ENCODE measurements at regions not wholly inside any gene's neighbourhood (a gene's known extent, or its start where the extent isn't known, plus 50 kb on each side); places are given as distances from the start of the nearest gene placed in this dataset.

- Histone ChIP-seq H3K9me2 (ENCODE audit: insufficient read depth) (peaks cover 13% of the 10 kb centered on the region; the same call in 1 of the 2 replicates), H3K27ac (ENCODE audit: low read depth) (no peak overlapping the region), H2AFZ (no peak overlapping the region), H4K20me1 (replicated peaks; ENCODE audit: insufficient read depth) (no peaks in the 10 kb centered on the region), H3K27me3 (ENCODE audit: insufficient read depth) (no peaks in the 10 kb centered on the region), H3F3A (replicated peaks; ENCODE audit: low read depth) (no peaks in the 10 kb centered on the region), H3K36me3 (ENCODE audit: insufficient read depth) (no peaks in the 10 kb centered on the region), H3K4me1 (ENCODE audit: insufficient read depth) (0 out of 2 replicates have a peak, but pooled peaks cover 4% of the 10 kb centered on the region), H3K4me3 (no peak overlapping the region), H3K4me2 (no peak overlapping the region), H3K79me2 (replicated peaks; ENCODE audit: insufficient read depth) (no peaks in the 10 kb centered on the region)
- no peak overlapping the region for H3K4me3 Mint-ChIP-seq
- TF ChIP-seq EZH2phosphoT487 (IDR thresholded peaks at IDR 0.05; ENCODE audit: unreplicated experiment) (no peak), STAT1 (IDR thresholded peaks at IDR 0.05; ENCODE audit: unreplicated experiment) (no peak), ZNF114 (CRISPR knock-in tag; IDR thresholded peaks at IDR 0.05) (no peak), EZH2 (IDR thresholded peaks at IDR 0.05; ENCODE audit: low read depth, unreplicated experiment) (no peak), CTCF (conservative IDR thresholded peaks at IDR 0.05; ENCODE audit: low read depth in 2 of 2) (no peak), NANOG (IDR thresholded peaks at IDR 0.05; ENCODE audit: borderline replicate concordance) (no peak), JUNB (IDR thresholded peaks at IDR 0.05; ENCODE audit: unreplicated experiment) (no peak), ETS1 (IDR thresholded peaks at IDR 0.05) (no peak), CREB1 (CRISPR knock-in tag; IDR thresholded peaks at IDR 0.05; ENCODE audit: low read depth) (no peak), ZNF331 (CRISPR knock-in tag; IDR thresholded peaks at IDR 0.05; ENCODE audit: low read depth) (no peak), REST (IDR thresholded peaks at IDR 0.05; ENCODE audit: unreplicated experiment) (no peak), POLR2AphosphoS5 (IDR thresholded peaks at IDR 0.05; ENCODE audit: low read depth) (no peak), ZNF462 (CRISPR knock-in tag; IDR thresholded peaks at IDR 0.05) (no peak)
- no peaks in the 10 kb centered on the region for H3K36me3 Mint-ChIP-seq (ENCODE audit: low read depth)
- no peak overlapping the region for H3K27ac Mint-ChIP-seq
- peaks cover 13% of the 10 kb centered on the region for H3K4me1 Mint-ChIP-seq
- no peak for DNase-seq (ENCODE audit: low spot score)
- no peaks in the 10 kb centered on the region for H3K9me3 Mint-ChIP-seq
- H3K27me3 Mint-ChIP-seq (ENCODE audit: insufficient read depth, low read depth, poor library complexity) = peaks cover 5% of the 10 kb centered on the region
- ATAC-seq = no peak
Measured at GRCh38 chr3:44132061-44132460, 109.6 kb upstream of the TOPAZ1 start.
